CD4-positive, alpha-beta T cell treated with Interleukin-12 subunit alpha and Interleukin-12 subunit beta, for 1 hour (primary cell): ENCODE measurements at regions not wholly inside any gene's neighbourhood (a gene's known extent, or its start where the extent isn't known, plus 50 kb on each side); places are given as distances from the start of the nearest gene placed in this dataset.
"Not testable (repeated sequence)": the region's sequence is repeated elsewhere in the genome, so short reads cannot be mapped to it uniquely, and the experiment has no call there.

ENCODE experiments used
- DNase-seq: peaks from one replicate; pipeline ENCODE4 v3.0.0-alpha.2; 2020

DNA sequence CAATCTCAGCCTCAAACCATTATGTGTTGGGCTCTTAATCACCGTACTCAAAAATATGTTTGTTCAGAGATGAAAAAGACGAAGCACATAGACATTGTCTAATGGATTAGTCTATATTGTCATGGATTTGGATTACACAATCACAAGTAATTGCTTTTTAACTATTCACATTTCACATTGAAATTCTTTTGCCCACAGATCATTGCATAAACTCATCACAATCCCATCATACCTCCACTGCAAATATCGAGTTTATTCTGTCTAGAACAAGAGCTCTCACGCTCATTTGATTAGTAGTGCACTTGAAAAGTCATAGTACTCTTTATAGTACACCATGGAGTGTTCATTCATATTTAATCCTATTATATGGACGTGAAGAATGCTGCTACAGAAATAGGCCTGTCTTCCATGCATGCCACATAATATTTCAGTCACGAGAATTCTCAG, 97.9 kb upstream of the SOX11 start:
- no peak for DNase-seq

DNA sequence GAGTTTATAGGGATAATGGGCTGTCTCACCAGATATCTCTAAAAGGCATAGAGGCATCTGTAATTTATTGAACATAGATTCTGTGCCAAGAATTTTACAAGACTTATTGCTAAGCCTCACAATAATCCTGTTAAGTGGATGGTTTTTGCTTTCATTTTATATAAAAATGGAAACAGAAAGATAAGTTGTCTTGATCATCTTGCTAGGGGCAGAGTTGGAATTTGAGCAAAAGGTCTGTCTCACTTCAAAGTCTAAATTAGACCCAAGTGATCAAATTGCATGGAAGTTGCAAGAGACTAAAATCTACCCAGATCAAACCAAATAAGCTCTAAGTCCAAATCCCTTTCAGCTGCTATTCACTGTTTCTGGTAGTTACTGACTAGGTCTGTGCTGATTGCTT, 95.3 kb upstream of the SOX11 start:
- no peak for DNase-seq

DNA sequence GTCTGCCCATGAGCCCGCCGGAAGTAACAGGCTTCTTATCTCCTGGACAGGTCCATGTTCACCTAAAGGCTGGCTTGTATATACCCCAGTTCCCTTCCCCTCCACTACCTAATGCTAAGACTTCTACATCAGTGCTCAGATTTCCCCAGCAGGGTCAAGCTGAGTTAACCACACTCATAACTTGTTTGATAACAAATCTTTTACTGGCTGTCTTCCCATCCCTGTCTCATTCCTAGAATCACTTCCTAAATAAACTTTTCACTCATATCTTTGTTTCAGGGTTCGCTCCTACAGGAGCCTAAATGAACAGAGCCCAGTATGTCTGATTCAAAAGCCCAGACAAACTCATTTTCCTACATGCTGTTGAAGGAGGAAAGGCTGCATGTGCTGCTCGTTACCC, 94.0 kb upstream of the SOX11 start:
- no peak for DNase-seq

DNA sequence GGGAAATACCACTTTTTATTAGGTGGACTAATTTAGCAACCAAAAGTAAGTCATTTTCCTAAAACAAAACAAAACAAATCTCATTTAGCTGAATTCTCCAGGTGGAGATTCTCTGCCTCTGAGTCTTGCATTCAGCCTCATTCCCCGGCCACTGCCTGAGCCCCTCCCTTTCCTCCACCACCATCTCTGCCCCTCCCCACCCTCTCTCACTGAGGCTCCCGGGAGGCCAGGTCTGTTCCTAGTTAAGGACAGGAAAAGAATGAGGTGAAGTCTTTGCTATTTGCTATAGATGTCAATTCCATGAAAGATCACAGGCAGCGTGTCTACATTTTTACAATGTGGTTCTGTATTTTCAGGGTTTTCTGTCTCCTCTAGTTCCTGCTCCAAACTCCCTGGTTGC, 83.0 kb upstream of the SOX11 start:
- no peak for DNase-seq

DNA sequence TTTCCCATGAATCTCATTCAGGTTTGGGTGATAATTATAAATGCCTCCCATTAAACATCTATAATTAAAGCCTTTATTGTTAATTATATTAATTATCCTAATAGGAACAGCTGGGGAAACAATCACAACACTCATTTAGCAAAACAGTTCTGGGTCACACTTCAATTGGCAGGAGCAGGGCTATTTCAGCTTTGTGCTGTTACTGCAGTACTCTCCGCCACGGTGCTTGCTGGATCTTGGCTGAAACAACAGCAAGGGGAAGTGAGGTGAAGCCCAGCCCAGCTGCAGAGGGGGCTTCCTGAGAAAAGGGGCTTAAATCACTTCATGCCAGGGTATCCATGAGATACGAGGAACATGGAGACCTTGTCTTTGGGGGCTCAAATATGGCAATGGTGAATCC, 79.5 kb upstream of the SOX11 start:
- DNase-seq, result no peak

DNA sequence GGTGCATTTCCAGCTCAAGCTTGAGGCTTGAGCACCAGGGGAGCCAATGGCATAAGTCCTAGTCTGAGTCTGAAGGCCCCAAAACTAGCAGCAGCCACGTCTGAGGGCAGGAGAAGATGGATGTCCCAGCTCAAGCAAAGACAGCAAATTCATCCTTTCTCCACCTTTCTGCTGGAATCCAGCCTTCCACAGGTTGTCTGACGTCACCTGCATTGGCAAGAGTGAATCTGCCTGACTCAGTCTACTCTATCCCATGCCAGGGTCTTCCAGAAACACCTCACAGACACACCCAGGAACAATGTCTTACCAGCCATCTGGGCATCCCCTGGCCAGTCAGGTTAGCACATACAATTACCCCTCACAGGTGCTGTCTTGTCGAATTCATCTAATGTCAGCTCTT, 76.2 kb upstream of the SOX11 start:
- no peak for DNase-seq

DNA sequence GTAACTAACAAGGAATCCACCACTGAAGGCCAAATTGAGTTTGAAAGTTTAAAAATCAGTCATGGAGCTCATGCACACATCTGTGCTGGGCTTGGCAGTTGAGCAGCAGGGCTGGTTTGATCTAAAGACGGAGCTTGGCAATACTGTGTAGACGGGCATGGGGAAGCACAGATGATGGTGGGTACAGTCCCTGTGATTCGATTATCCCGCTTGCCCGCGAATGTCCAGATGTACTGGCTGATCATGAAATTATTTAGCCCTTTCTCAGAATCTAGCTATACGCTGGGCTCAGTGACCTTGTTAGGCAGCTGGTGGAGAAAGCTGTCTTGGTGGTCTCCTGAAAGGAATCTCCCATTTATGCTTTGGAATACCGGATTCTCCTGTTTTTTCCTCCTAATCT, 74.8 kb upstream of the SOX11 start:
- no peak for DNase-seq

DNA sequence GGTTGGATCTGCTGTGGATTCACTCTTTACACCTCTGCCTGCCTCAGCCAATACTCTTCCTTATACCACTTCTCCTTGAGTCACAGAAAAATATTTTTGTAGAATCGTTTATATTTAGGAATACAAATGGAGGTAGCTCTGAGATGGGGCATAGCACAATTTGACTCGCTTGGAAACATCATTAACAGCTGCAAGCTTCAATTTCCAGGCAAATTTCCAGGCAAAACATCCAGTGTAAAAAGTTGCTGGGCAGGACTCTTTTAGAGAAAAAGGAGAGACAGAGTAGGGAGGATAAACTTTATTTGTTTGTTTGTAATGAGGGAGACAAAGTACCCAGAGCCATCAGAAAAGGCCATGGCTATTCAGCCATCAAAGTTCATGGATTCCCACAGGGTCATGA, 74.4 kb upstream of the SOX11 start:
- no peak for DNase-seq

DNA sequence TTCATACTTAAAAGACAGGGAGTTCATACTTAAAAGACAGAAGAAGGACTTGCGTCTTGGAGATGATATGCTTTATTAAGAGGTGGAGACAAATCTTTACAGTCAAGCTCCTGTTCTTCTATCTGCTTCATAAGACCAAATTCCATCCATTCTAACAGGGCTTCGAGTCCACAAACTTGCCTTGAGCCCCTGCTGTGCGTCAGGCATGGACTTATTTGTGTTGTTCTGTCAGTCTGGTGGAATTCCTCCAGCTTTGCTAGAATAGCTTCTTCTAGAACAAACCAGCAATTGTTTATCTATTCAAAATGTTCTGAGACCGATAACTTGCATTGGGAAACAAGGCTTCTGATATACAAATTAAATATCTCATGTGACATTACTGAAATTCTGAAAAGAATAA, 73.9 kb upstream of the SOX11 start:
- DNase-seq, result no peak

DNA sequence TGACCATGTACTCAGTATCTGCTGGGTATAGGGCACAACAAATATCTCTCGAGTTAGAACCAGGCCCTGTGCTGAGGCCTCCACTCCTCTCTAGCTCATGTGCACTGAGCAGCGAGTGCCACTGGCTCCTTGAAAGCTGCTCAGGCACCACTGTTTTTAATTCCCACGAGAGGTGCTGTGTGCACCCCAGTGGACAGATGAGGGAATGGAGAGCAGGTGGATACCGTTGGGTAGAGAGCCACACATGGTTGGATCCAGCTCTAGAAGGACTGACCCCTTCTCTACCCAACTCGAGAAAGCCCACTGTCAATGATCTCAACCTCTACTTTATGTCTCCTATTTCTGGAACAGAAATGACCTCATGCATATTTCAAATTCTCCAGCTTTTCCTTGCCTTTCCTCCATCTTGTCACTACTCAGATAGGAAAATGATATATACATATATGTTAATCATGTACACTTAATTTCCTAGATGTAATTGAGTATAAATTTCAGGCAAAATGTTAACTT, 66.6 kb upstream of the SOX11 start:
- not testable (repeated sequence) for DNase-seq

DNA sequence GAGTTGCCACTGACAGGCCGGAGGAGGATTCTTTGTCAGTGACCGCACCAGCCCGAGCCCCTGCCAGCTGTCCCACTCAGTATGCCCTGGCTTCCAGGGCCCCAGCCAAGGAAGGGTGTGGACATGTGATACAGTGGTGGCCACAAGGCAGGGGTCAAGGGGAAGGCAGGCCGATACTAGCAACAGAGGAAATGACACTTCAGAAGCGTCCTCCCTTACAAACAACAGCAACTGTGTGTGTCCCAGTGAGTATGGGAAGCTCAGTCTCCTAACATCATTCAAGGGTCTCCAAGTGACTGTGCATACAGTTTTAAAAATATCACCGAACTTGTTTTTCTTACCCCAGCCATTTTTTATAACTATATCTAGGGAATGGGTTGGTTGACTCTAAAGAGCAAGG, 63.7 kb upstream of the SOX11 start:
- DNase-seq, result not testable (repeated sequence)

DNA sequence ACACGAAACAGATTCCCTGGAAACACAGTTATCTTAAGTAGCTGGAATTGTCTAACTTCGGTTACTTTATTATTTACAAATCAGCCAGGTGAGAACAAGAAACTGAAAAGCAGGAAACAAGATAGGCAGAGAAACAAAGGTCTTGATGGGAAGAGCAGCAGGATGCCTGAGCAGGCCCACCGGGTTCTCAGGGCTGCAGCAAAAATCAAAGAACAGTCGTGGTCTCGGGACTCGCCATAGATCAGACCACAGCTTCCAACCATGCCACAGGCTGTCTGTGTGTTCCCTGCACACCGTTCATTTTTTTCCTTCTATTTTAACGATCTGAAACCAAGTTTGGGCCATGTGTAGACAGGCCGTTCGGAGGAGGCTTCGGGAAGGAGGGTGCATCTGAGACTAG, 62.7 kb upstream of the SOX11 start:
- not testable (repeated sequence) for DNase-seq

DNA sequence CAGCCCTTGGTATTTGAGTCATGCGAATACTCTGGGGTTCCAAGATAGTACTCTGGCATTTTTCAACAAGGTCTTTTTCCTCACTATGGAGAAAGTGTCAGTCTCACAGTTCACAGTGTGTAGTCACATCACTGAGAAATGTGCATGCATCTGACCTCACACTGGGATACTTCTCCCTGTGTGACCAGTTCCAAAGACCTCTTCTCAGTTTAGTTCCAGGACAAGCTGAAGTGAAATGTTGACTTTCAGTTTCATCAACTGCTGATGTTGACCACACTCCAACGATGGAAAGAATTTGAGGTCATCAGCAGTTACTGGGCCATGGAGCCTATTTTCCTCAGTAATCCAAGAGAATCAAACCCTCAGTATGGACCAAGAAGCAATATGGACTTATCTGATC, 55.1 kb upstream of the SOX11 start:
- DNase-seq, result not testable (repeated sequence)
